PC-9 (cell line): ENCODE measurements at regions not wholly inside any gene's neighbourhood (a gene's known extent, or its start where the extent isn't known, plus 50 kb on each side); places are given as distances from the start of the nearest gene placed in this dataset.

Experiments
- BruUV-seq: library from RNA; stranded (reverse); fragments of 400-500 nt; replicated peaks from 2 replicates; lab custom pipeline; 2021; lab: Mats Ljungman, UMichigan
- CTCF ChIA-PET: fragments of 300-600 bp; sonication (Branson Sonifier 250); formaldehyde crosslinking; loops from one replicate; lab custom pipeline; 2022; ENCODE audit warnings: antibody characterized with exemption; lab: Charles Lee
- POLR2A ChIA-PET: fragments of 300-600 bp; sonication (Branson Sonifier 250); formaldehyde crosslinking; loops from one replicate; lab custom pipeline; 2022; ENCODE audit warnings: antibody characterized with exemption; ENCODE audit not compliant: unreplicated experiment; lab: Charles Lee
- DNase-seq, 2 experiments: peaks; one replicate each; pipeline versions ENCODE4 v3.0.0 to v3.0.0-alpha.2; 2015 to 2022; ENCODE audit warnings: mixed read lengths in 1 of 2
- H2AFZ ChIP-seq: fragments of 200-600 bp; sonication (generic); 2 replicates; pipeline ENCODE4 v1.8.1; 2017; ENCODE audit warnings: antibody characterized with exemption
- H3F3A ChIP-seq: fragments of 200-600 bp; sonication (generic); 2 replicates; pipeline ENCODE4 v1.8.1; 2017; ENCODE audit warnings: antibody characterized with exemption, mild to moderate bottlenecking, low read depth; ENCODE audit not compliant: insufficient read depth
- H3K27ac ChIP-seq: fragments of 200-600 bp; sonication (generic); 2 replicates; pipeline ENCODE4 v1.6.1; 2016; ENCODE audit warnings: mixed run types
- H3K27me3 ChIP-seq: fragments of 200-600 bp; sonication (generic); 2 replicates; pipeline ENCODE4 v1.6.1; 2016; ENCODE audit warnings: low read depth, mixed run types; ENCODE audit not compliant: insufficient read depth
- H3K36me3 ChIP-seq: fragments of 200-600 bp; sonication (generic); 2 replicates; pipeline ENCODE4 v1.6.1; 2016; ENCODE audit warnings: low read depth, mixed run types
- H3K4me1 ChIP-seq: fragments of 200-600 bp; sonication (generic); replicated peaks from 2 replicates; pipeline ENCODE4 v1.6.1; 2016; ENCODE audit warnings: mixed run types; ENCODE audit not compliant: insufficient read depth
- H3K4me2 ChIP-seq: fragments of 200-600 bp; sonication (generic); 2 replicates; pipeline ENCODE4 v1.6.1; 2017; ENCODE audit warnings: mixed run types
- H3K4me3 ChIP-seq: fragments of 200-600 bp; sonication (generic); 2 replicates; pipeline ENCODE4 v1.6.1; 2016; ENCODE audit warnings: mixed run types
- H3K79me2 ChIP-seq: fragments of 200-600 bp; sonication (generic); 2 replicates; pipeline ENCODE4 v1.6.1; 2017; ENCODE audit warnings: low read depth, mixed run types
- H3K9me2 ChIP-seq: fragments of 200-600 bp; sonication (generic); 2 replicates; pipeline ENCODE4 v1.8.1; 2017; ENCODE audit warnings: mild to moderate bottlenecking; ENCODE audit not compliant: insufficient read depth
- H3K9me3 ChIP-seq: fragments of 200-600 bp; sonication (generic); 2 replicates; pipeline ENCODE4 v1.8.1; 2016; ENCODE audit warnings: low read depth; ENCODE audit not compliant: insufficient read depth
- H4K20me1 ChIP-seq: fragments of 200-600 bp; sonication (generic); 2 replicates; pipeline ENCODE4 v1.8.1; 2017; ENCODE audit not compliant: insufficient read depth
- CTCF ChIP-seq: fragments of 200-600 bp; sonication (generic); conservative IDR thresholded peaks from 2 replicates; pipeline ENCODE4 v1.6.1; 2017; ENCODE audit warnings: mixed run types, antibody characterized with exemption, mild to moderate bottlenecking, moderate library complexity
- EZH2 ChIP-seq: fragments of 200-600 bp; sonication (generic); IDR thresholded peaks from 2 replicates; pipeline ENCODE4 v1.8.0; 2017; ENCODE audit warnings: antibody characterized with exemption, low read depth
- intact Hi-C: fragments of 100-400 bp; cut with micrococcal nuclease; formaldehyde crosslinking; loops from one replicate; pipeline ENCODE4 v1.10.0; 2022; ENCODE audit not compliant: unreplicated experiment

GRCh38 chr4:183384983-183385382, 59.5 kb upstream of the CDKN2AIP start:
- no peak overlapping the region for H3K27ac ChIP-seq
- ChIA-PET POLR2A (interaction anchor here (0.6 kb wide), 1 partner anchor 616 kb away, joined by 6 read pairs; no protein-coding TSS in a partner anchor), CTCF (no interaction called here)
- H3K4me1 ChIP-seq = no peaks in the 10 kb centered on the region
- no peak overlapping the region for H3K4me3 ChIP-seq
- no peak for TF ChIP-seq EZH2
- TF ChIP-seq CTCF = no peak
- H4K20me1 ChIP-seq = no peaks in the 10 kb centered on the region
- no peaks in the 10 kb centered on the region for H3K9me3 ChIP-seq
- no peaks in the 10 kb centered on the region for H3K79me2 ChIP-seq
- no peak overlapping the region for H2AFZ ChIP-seq
- no peaks in the 10 kb centered on the region for H3K36me3 ChIP-seq
- no peaks in the 10 kb centered on the region for H3K9me2 ChIP-seq
- BruUV-seq = no TSS peak
- no peaks in the 10 kb centered on the region for H3F3A ChIP-seq
- H3K27me3 ChIP-seq = peaks cover 3% of the 10 kb centered on the region; the same call in 1 of the 2 replicates
- no peak overlapping the region for H3K4me2 ChIP-seq
- intact Hi-C loops = no loop called here
- DNase-seq = no peak

DNA sequence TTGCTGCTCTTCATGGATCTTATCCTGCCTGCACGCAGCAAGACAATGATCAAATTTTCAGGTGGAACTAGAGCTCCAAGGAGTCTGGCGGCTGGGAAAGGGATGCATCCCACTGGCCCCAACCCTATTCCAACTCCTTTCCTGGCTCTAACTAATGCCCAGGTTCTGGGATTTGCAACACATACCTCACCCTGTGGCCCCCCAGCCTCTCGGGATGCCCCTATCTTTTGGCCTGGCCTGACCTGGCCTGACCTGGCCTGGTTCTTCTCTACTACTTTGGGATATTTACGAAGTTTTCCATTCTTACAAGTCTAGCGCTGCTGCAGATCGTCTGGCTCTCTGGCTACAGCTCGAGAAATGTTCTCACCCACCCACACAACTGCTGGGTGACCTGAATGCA, 56.4 kb upstream of the CDKN2AIP start:
- H3K4me1 ChIP-seq = no peaks in the 10 kb centered on the region
- H3K4me3 ChIP-seq = no peak overlapping the region
- H3F3A ChIP-seq = no peaks in the 10 kb centered on the region
- TF ChIP-seq EZH2 = no peak
- no peak for TF ChIP-seq CTCF
- no peaks in the 10 kb centered on the region for H3K9me2 ChIP-seq
- no TSS peak for BruUV-seq
- ChIA-PET CTCF (no interaction called here), POLR2A (no interaction called here)
- no peak overlapping the region for H2AFZ ChIP-seq
- H3K27me3 ChIP-seq = 0 out of 2 replicates have a peak, but pooled peaks cover 5% of the 10 kb centered on the region
- intact Hi-C loops = no loop called here
- H3K27ac ChIP-seq = no peak overlapping the region
- no peaks in the 10 kb centered on the region for H4K20me1 ChIP-seq
- H3K79me2 ChIP-seq = no peaks in the 10 kb centered on the region
- H3K4me2 ChIP-seq = no peak overlapping the region
- no peak for DNase-seq
- no peaks in the 10 kb centered on the region for H3K36me3 ChIP-seq
- H3K9me3 ChIP-seq = no peaks in the 10 kb centered on the region

GRCh38 chr4:183388777-183389176, 55.7 kb upstream of the CDKN2AIP start:
- H3K4me3 ChIP-seq = no peak overlapping the region
- no peak for TF ChIP-seq CTCF
- no peak for TF ChIP-seq EZH2
- H3K9me3 ChIP-seq = no peaks in the 10 kb centered on the region
- H3K4me2 ChIP-seq = no peak overlapping the region
- H2AFZ ChIP-seq = no peak overlapping the region
- no peak overlapping the region for H3K27ac ChIP-seq
- no peaks in the 10 kb centered on the region for H3K9me2 ChIP-seq
- 0 out of 2 replicates have a peak, but pooled peaks cover 5% of the 10 kb centered on the region for H3K27me3 ChIP-seq
- H3K4me1 ChIP-seq = no peaks in the 10 kb centered on the region
- no peaks in the 10 kb centered on the region for H3K36me3 ChIP-seq
- no peak for DNase-seq
- POLR2A ChIA-PET = no interaction called here
- intact Hi-C loops = no loop called here
- no TSS peak for BruUV-seq
- H4K20me1 ChIP-seq = no peaks in the 10 kb centered on the region
- CTCF ChIA-PET = interaction anchor here (0.6 kb wide), 2 partner anchors 10 to 50 kb away, joined by 3 read pairs; no protein-coding TSS in a partner anchor
- no peaks in the 10 kb centered on the region for H3K79me2 ChIP-seq
- no peaks in the 10 kb centered on the region for H3F3A ChIP-seq
